HG03439 (cell line): ENCODE measurements at regions not wholly inside any gene's neighbourhood (a gene's known extent, or its start where the extent isn't known, plus 50 kb on each side); places are given as distances from the start of the nearest gene placed in this dataset.

ENCODE experiments used
- ATAC-seq: cut with Tn5 transposase; IDR thresholded peaks from one replicate; pipeline ENCODE4 v1.9.1; 2021; ENCODE audit warnings: mild to moderate bottlenecking, moderate library complexity; ENCODE audit not compliant: unreplicated experiment

GRCh38 chr9:32326146-32326545 is 58.3 kb upstream of the ACO1 start:
- no peak for ATAC-seq

- ATAC-seq, result no peak
These were observed 53.2 kb upstream of the ACO1 start for GRCh38 chr9:32331240-32331639.

GRCh38 chr9:32334112-32334511 is 50.3 kb upstream of the ACO1 start:
- ATAC-seq, result no peak
